8988T (cell line): ENCODE measurements at regions not wholly inside any gene's neighbourhood (a gene's known extent, or its start where the extent isn't known, plus 50 kb on each side); places are given as distances from the start of the nearest gene placed in this dataset.

ENCODE experiments used
- DNase-seq: peaks from one replicate; pipeline ENCODE4 v3.0.0; 2011

DNA sequence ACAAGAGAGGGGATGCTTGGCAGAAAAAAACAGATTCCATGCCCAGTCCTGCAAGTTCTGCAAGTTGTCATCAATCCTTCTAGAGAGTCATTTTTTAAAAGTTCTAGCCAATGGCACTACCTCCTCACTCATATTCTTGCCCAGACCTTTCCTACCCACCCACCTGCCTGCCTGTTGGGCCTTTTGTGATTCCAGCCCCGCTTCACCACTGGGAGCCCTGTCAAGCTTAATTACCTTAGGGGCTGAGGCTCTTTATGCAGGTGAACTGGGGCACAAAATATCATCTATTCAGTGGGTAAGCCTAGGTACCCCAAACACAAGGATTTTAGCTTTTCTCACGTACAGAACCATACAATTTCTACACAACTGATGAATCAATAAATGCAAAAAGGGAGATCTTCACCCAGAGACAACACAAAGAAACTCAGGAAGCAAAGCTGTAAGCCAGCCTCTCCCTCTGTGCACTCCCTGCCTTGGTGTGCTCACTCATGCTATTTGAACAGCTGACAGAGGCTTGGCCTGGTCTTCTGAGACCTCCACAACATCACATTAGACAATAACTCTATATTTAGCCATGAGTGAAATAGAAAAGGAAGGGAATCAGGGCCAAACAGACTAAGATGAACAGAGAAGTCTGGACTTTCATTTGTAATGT lies 222.6 kb downstream of the HTR7 start:
- DNase-seq: no peak

GRCh38 chr10:90640756-90641155 lies 217.1 kb downstream of the HTR7 start:
- DNase-seq: no peak

DNA sequence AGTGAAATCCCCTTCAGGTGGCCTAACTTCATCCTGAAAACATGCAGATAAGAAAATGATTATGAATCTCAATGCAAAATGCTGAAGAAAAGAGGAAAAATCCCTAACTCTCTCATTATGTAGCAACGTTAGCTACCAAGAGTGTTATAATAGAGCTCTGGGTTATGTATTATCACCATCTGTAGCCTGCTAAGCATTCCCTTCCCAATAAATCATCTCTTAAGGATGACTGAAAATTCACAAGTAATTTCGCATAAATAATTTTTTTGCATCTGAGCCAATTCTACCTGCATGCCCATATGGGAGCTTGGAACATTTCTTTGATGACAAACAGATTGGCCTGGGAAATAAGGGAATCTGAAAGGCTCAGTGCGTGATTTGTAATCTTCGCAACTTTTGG lies 216.1 kb downstream of the HTR7 start:
- no peak for DNase-seq

GRCh38 chr10:90642136-90642535 lies 215.7 kb downstream of the HTR7 start:
- DNase-seq: no peak

- no peak for DNase-seq
Observed at GRCh38 chr10:90642650-90643049, 215.2 kb downstream of the HTR7 start.

DNA sequence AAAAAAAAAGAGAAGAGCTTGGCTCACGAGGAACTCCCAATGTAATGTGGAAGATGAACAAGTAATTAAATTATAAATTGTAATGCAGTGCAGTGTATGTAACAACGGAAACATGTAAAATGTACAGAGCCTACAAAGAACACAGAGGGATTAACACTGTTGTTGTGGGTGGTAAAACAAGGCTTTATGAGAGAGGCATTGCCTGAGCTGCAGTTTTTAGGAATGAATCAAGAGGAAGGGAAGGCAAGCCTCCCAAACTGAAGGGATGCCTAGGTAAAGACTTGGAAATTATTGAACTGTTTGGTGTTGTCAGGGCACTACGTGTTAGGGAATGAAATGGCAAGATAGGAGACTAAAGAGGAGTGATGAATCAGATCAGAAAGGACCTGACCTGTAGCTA lies 213.7 kb downstream of the HTR7 start:
- DNase-seq: no peak

GRCh38 chr10:90650858-90651257 lies 207.0 kb downstream of the HTR7 start:
- no peak for DNase-seq

DNA sequence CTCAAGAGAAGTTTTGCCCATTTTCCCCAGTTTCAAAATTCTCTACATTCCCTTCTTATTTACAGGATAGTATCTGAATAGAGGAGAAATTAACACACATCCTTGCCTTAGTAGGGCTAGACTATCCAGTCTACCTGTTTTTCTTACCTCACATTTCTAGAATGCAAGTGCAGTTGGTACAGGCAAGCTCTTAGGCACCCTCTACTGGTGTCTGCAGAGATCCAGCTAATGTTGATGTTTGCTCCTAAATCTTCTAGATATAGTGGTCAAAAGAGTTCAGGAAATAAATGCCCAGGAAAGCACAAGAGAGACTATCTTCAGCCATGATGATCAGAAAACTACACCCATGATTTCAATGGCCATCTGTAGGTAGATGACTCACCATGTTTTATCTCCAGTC lies 205.3 kb downstream of the HTR7 start:
- DNase-seq: no peak

- no peak for DNase-seq
Observed at GRCh38 chr10:90658791-90659190, 199.0 kb downstream of the HTR7 start.

DNA sequence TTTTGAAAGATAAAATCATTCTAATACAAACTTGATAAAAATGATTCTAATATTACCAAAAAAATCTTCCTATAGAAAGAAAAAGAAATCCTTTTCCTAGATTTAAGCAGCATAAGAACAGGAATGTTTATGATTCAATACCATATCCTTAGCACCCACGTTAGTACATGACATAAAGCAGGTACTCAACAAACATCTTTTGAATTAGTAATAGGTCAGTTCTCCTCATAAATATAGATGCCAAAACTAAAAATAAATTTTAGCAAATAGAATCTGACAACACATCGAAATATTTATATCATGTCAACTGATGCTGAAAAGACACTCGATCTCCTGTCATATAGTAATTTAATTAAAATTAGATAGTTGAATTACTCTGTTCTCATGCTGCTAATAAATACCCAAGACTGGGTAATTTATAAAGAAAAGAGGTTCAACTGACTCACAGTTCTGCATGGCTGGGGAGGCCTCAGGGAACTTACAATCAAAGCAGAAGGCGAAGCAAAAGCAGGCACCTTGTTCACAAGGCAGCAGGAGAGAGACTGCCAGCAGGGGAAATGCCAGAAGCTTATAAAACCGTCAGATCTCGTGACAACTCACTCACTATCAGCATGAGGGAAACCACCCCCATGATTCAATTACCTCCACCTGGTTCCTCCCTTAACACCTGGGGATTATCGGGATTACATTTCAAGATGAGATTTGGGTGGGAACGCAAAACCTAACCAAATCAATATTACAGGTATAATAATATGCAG lies 191.8 kb downstream of the HTR7 start:
- DNase-seq: no peak

GRCh38 chr10:90674461-90674860 lies 183.4 kb downstream of the HTR7 start:
- DNase-seq: no peak

DNA sequence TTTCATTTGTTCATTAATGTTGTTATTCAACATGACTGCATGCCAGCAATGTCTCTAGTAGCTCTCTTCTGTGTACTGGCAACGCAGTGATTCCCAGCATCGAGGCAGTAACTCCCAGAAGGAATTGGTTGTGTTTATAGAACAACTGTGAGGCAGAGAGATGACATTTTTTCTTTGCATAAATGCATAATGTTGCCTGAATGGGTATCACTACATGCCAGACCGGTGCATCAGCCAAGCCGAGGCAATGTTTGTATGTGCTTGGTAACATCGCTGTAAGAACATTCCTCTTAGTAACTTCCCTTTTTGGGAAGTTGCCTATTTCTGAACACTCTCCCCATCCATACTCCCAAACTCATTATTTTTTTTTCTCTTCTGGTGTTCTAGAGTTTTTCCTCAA lies 182.9 kb downstream of the HTR7 start:
- DNase-seq: no peak

DNA sequence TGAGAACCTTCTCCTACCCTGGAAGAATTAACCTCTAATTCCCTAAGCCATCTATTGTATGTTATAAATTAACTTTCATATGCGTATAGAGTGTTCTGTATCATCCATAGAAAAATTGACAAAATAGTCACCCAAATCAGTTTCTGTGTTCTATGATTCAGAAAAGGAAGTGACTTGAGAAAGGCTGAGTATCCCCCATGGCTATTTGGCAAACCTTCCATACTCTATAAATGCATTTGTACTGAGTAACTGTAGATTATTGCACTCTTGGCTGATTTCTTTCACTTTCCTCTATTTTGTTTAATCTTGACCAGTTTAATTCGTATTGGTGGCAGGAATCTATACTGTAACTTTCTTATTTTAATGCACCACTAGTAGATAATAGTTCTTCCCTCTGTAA lies 182.2 kb downstream of the HTR7 start:
- no peak for DNase-seq
